ENCODE measurements at regions not wholly inside any gene's neighbourhood (a gene's known extent, or its start where the extent isn't known, plus 50 kb on each side); places are given as distances from the start of the nearest gene placed in this dataset.

- H3K27ac ChIP-seq = no peak overlapping the region
Measured at GRCh38 chr3:94440767-94441493, 378.1 kb downstream of the NSUN3 start.

GRCh38 chr3:94441494-94441847, 378.6 kb downstream of the NSUN3 start:
- 0 out of 20 replicates have a peak, but pooled peaks cover 0 to 4% (median 0%) of the 10 kb centered on the region in 10 experiments for H3K4me1 ChIP-seq
- peaks cover 0 to 7% (median 0%) of the 10 kb centered on the region in 11 experiments; a peak in 3 of 22 replicates for H3K9me3 ChIP-seq (replicated peaks in 1 of 11)
- no peaks in the 10 kb centered on the region for H3K36me3 ChIP-seq
- no peak overlapping the region for H3K27ac ChIP-seq
- no peak overlapping the region for H3K4me2 ChIP-seq
- H3K9ac ChIP-seq = no peak overlapping the region
- H3K27me3 ChIP-seq = no peaks in the 10 kb centered on the region
- no peak for TF ChIP-seq Cebpa-rat (IDR thresholded peaks at IDR 0.05)
- no peaks in the 10 kb centered on the region for H4K20me1 ChIP-seq
- no peak overlapping the region for H3K4me3 ChIP-seq

More at GRCh38 chr3:94440767-94441493, 378.1 kb downstream of the NSUN3 start:
- Histone ChIP-seq H3K36me3 (no peaks in the 10 kb centered on the region), H3K9ac (no peak overlapping the region), H3K4me2 (no peak overlapping the region), H3K4me3 (no peak overlapping the region), H3K4me1 (0 out of 20 replicates have a peak, but pooled peaks cover 0 to 4% (median 0%) of the 10 kb centered on the region in 10 experiments), H3K9me3 (replicated peaks in 1 of 11) (peaks cover 0 to 7% (median 0%) of the 10 kb centered on the region in 11 experiments; a peak in 3 of 22 replicates), H3K27me3 (no peaks in the 10 kb centered on the region), H4K20me1 (no peaks in the 10 kb centered on the region)
- TF ChIP-seq Cebpa-rat (IDR thresholded peaks at IDR 0.05) = no peak

- no peaks in the 10 kb centered on the region for H3K27me3 ChIP-seq
- H3K4me1 ChIP-seq = peaks cover 0 to 6% (median 0%) of the 10 kb centered on the region in 10 experiments; a peak in 3 of 20 replicates
- peak overlapping the region in 3 of 11 experiments; percentile 3 to 13 (median 12); a peak in 3 of 22 replicates for H3K4me2 ChIP-seq
- TF ChIP-seq Cebpa-rat (IDR thresholded peaks at IDR 0.05) = no peak
- H3K9me3 ChIP-seq (replicated peaks in 1 of 11) = no peaks in the 10 kb centered on the region
- H3K27ac ChIP-seq = no peak overlapping the region
- H3K36me3 ChIP-seq = no peaks in the 10 kb centered on the region
- no peak overlapping the region for H3K9ac ChIP-seq
- no peaks in the 10 kb centered on the region for H4K20me1 ChIP-seq
- no peak overlapping the region for H3K4me3 ChIP-seq
Measured at GRCh38 chr3:94453864-94454263, 391.0 kb downstream of the NSUN3 start.

- peaks cover 0 to 5% (median 0%) of the 10 kb centered on the region in 10 experiments; a peak in 3 of 20 replicates for H3K4me1 ChIP-seq
- no peaks in the 10 kb centered on the region for H3K27me3 ChIP-seq
- H3K4me3 ChIP-seq = no peak overlapping the region
- H4K20me1 ChIP-seq = no peaks in the 10 kb centered on the region
- no peak for TF ChIP-seq Cebpa-rat (IDR thresholded peaks at IDR 0.05)
- no peak overlapping the region for H3K9ac ChIP-seq
- H3K9me3 ChIP-seq (replicated peaks in 1 of 11) = no peaks in the 10 kb centered on the region
- H3K27ac ChIP-seq = no peak overlapping the region
- no peak overlapping the region for H3K4me2 ChIP-seq
- no peaks in the 10 kb centered on the region for H3K36me3 ChIP-seq
Measured at GRCh38 chr3:94459167-94459566, 396.3 kb downstream of the NSUN3 start.

GRCh38 chr3:94460931-94461330, 398.1 kb downstream of the NSUN3 start:
- Histone ChIP-seq H4K20me1 (no peaks in the 10 kb centered on the region), H3K27me3 (no peaks in the 10 kb centered on the region), H3K36me3 (no peaks in the 10 kb centered on the region), H3K4me2 (no peak overlapping the region), H3K4me3 (no peak overlapping the region), H3K9ac (no peak overlapping the region), H3K27ac (no peak overlapping the region), H3K4me1 (peaks cover 0 to 5% (median 0%) of the 10 kb centered on the region in 10 experiments; a peak in 2 of 20 replicates), H3K9me3 (replicated peaks in 1 of 11) (no peaks in the 10 kb centered on the region)
- no peak for TF ChIP-seq Cebpa-rat (IDR thresholded peaks at IDR 0.05)

- H3K27ac ChIP-seq = no peak overlapping the region
- H3K9ac ChIP-seq = no peak overlapping the region
- no peaks in the 10 kb centered on the region for H3K9me3 ChIP-seq (replicated peaks in 1 of 11)
- TF ChIP-seq Cebpa-rat (IDR thresholded peaks at IDR 0.05) = no peak
- H3K27me3 ChIP-seq = no peaks in the 10 kb centered on the region
- H3K4me3 ChIP-seq = no peak overlapping the region
- peaks cover 0 to 4% (median 2%) of the 10 kb centered on the region in 10 experiments; a peak in 4 of 20 replicates for H3K4me1 ChIP-seq
- no peaks in the 10 kb centered on the region for H3K36me3 ChIP-seq
- no peak overlapping the region for H3K4me2 ChIP-seq
- H4K20me1 ChIP-seq = no peaks in the 10 kb centered on the region
Measured at GRCh38 chr3:94462931-94463330, 400.1 kb downstream of the NSUN3 start.

GRCh38 chr3:94472511-94472910, 409.6 kb downstream of the NSUN3 start:
- Histone ChIP-seq H3K4me3 (no peak overlapping the region), H3K4me1 (peaks cover 0 to 13% (median 9%) of the 10 kb centered on the region in 10 experiments; a peak in 4 of 20 replicates), H3K9ac (no peak overlapping the region), H3K27ac (no peak overlapping the region), H3K9me3 (replicated peaks in 1 of 11) (peaks cover 36 to 61% (median 44%) of the 10 kb centered on the region in 11 experiments), H4K20me1 (no peaks in the 10 kb centered on the region), H3K27me3 (no peaks in the 10 kb centered on the region), H3K36me3 (no peaks in the 10 kb centered on the region), H3K4me2 (no peak overlapping the region)
- TF ChIP-seq Cebpa-rat (IDR thresholded peaks at IDR 0.05) = no peak

GRCh38 chr3:94481226-94481898, 418.5 kb downstream of the NSUN3 start:
- Histone ChIP-seq H3K4me3 (no peak overlapping the region), H4K20me1 (no peaks in the 10 kb centered on the region), H3K4me1 (no peaks in the 10 kb centered on the region), H3K36me3 (no peaks in the 10 kb centered on the region), H3K27me3 (no peaks in the 10 kb centered on the region), H3K9ac (no peak overlapping the region), H3K4me2 (no peak overlapping the region), H3K9me3 (replicated peaks in 1 of 11) (peaks cover 3 to 20% (median 11%) of the 10 kb centered on the region in 11 experiments; a peak in 18 of 22 replicates), H3K27ac (no peak overlapping the region)
- no peak for TF ChIP-seq Cebpa-rat (IDR thresholded peaks at IDR 0.05)

GRCh38 chr3:94482686-94483085, 419.8 kb downstream of the NSUN3 start:
- TF ChIP-seq Cebpa-rat (IDR thresholded peaks at IDR 0.05) = no peak
- no peaks in the 10 kb centered on the region for H3K4me1 ChIP-seq
- peaks cover 0 to 7% (median 0%) of the 10 kb centered on the region in 11 experiments; a peak in 2 of 22 replicates for H3K9me3 ChIP-seq (replicated peaks in 1 of 11)
- H3K27me3 ChIP-seq = no peaks in the 10 kb centered on the region
- H4K20me1 ChIP-seq = no peaks in the 10 kb centered on the region
- H3K36me3 ChIP-seq = no peaks in the 10 kb centered on the region
- no peak overlapping the region for H3K4me3 ChIP-seq
- no peak overlapping the region for H3K9ac ChIP-seq
- no peak overlapping the region for H3K4me2 ChIP-seq
- no peak overlapping the region for H3K27ac ChIP-seq
